Liver (tissue), 8 donors: ENCODE measurements at regions not wholly inside any gene's neighbourhood (a gene's known extent, or its start where the extent isn't known, plus 50 kb on each side); places are given as distances from the start of the nearest gene placed in this dataset.
A peak's percentile ranks its signal among the peaks of the same experiment; 100 is the strongest.

ENCODE experiments used
- DNase-seq: peaks from one replicate; pipeline ENCODE4 v3.0.0-alpha.2; 2017; ENCODE audit warnings: low spot score
- H3K27ac ChIP-seq, 2 donors: one replicate each; pipeline ENCODE4 v1.7.0; 2013; ENCODE audit warnings: inconsistent platforms in 2 of 2, low read length in 2 of 2, control low read depth in 1 of 2, low read depth in 1 of 2, mild to moderate bottlenecking in 1 of 2
- H3K27me3 ChIP-seq, 4 donors: one replicate each; pipeline versions ENCODE4 v1.6.1 to v1.7.0; 2013; ENCODE audit warnings: low read length in 3 of 4, inconsistent platforms in 1 of 4, mild to moderate bottlenecking in 1 of 4, moderate library complexity in 1 of 4; ENCODE audit not compliant: control insufficient read depth in 4 of 4, insufficient read depth in 4 of 4
- H3K36me3 ChIP-seq, 4 donors: one replicate each; pipeline versions ENCODE4 v1.6.1 to v1.7.0; 2013; ENCODE audit warnings: low read length in 3 of 4, mild to moderate bottlenecking in 3 of 4, low read depth in 1 of 4, moderate library complexity in 1 of 4; ENCODE audit not compliant: control insufficient read depth in 4 of 4, insufficient read depth in 3 of 4
- H3K4me1 ChIP-seq, 4 donors: one replicate each; pipeline versions ENCODE4 v1.6.1 to v1.7.0; 2013; ENCODE audit warnings: low read length in 3 of 4, mild to moderate bottlenecking in 3 of 4, moderate library complexity in 1 of 4; ENCODE audit not compliant: control insufficient read depth in 4 of 4, insufficient read depth in 4 of 4
- H3K4me3 ChIP-seq, 3 donors: one replicate each; pipeline versions ENCODE4 v1.6.1 to v1.7.0; 2013; ENCODE audit warnings: low read length in 3 of 3, control low read depth in 1 of 3, low read depth in 1 of 3, mild to moderate bottlenecking in 1 of 3
- H3K9ac ChIP-seq, 2 donors: one replicate each; pipeline ENCODE4 v1.7.0; 2013; ENCODE audit warnings: low read length in 2 of 2, mild to moderate bottlenecking in 2 of 2, moderate library complexity in 2 of 2, control low read depth in 1 of 2, low read depth in 1 of 2
- H3K9me3 ChIP-seq, 4 donors: one replicate each; pipeline versions ENCODE4 v1.6.1 to v1.7.0; 2013; ENCODE audit warnings: low read length in 3 of 4; ENCODE audit not compliant: control insufficient read depth in 4 of 4
- EGR1 ChIP-seq, 2 donors: IDR thresholded peaks; 2 replicates each; pipeline ENCODE4 v1.6.1; 2016 to 2018; ENCODE audit warnings: antibody characterized with exemption in 2 of 2, low read depth in 2 of 2
- FOXA2 ChIP-seq: IDR thresholded peaks from 2 replicates; pipeline ENCODE4 v1.6.1; 2016; ENCODE audit warnings: antibody characterized with exemption
- GABPA ChIP-seq, 2 donors: IDR thresholded peaks in 1 of 2; conservative IDR thresholded peaks in 1 of 2; 2 replicates each; pipeline ENCODE4 v1.6.1; 2016; ENCODE audit warnings: antibody characterized with exemption in 2 of 2, mild to moderate bottlenecking in 1 of 2, moderate library complexity in 1 of 2
- HNF4A ChIP-seq, 2 donors: conservative IDR thresholded peaks; 2 replicates each; pipeline ENCODE4 v1.6.1; 2016; ENCODE audit warnings: antibody characterized with exemption in 2 of 2, mild to moderate bottlenecking in 2 of 2
- JUND ChIP-seq, 2 donors: IDR thresholded peaks; 2 replicates each; pipeline ENCODE4 v1.6.1; 2016; ENCODE audit warnings: antibody characterized with exemption in 2 of 2
- NR2F2 ChIP-seq: IDR thresholded peaks from 2 replicates; pipeline ENCODE4 v1.6.1; 2016; ENCODE audit warnings: antibody characterized with exemption
- RAD21 ChIP-seq, 2 donors: IDR thresholded peaks; 2 replicates each; pipeline ENCODE4 v1.6.1; 2016; ENCODE audit warnings: antibody characterized with exemption in 2 of 2, mild to moderate bottlenecking in 2 of 2
- SP1 ChIP-seq: IDR thresholded peaks from 2 replicates; pipeline ENCODE4 v1.6.1; 2018; ENCODE audit warnings: antibody characterized with exemption, mild to moderate bottlenecking
- WGBS: extraction: QIAGEN DNeasy Blood & Tissue Kit; methylation state at CpG from one replicate; pipeline ENCODE4 v1.1.7; 2013; 5-methylcytosine and 5-hydroxymethylcytosine counted together
- TF ChIP-seq, protein P1 (sequence below): fragments of 150-350 bp; IDR thresholded peaks from 2 replicates; pipeline ENCODE4 v1.5.1; 2017; ENCODE audit warnings: improper control_type of control experiment, low read depth, low read length; ENCODE audit not compliant: missing input control
- TF ChIP-seq, protein P2 (sequence below): IDR thresholded peaks from 2 replicates; pipeline ENCODE4 v1.6.1; 2016; ENCODE audit warnings: antibody characterized with exemption
- donor health status: healthy.
- donor health status: healthy.
- donor health status: healthy.
- donor health status: healthy.
- donor health status: healthy.

DNA sequence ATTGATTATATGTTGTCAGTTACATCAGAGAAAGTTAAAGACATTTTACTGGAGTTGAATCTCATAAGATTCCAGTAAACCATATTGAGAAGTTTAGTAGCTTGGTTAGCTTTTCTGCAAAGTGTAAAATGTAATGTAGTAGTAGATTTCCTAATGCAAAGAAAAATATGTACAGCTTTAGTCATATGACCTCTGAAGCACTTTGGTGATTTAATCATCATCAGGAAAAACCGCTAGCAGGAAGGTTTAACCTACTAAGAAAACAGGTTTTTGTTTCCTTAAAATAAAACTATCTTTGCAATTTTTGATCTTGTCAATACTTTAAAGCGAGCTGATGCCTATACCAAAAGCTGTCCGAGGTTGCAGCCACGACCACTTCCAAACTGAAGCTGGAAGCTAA lies 364.6 kb upstream of the ZNF385D start:
- no peak for TF ChIP-seq HNF4A (conservative IDR thresholded peaks at IDR 0.05)
- 89% methylated on average over 4 of the region's 4 CpGs for WGBS

DNA sequence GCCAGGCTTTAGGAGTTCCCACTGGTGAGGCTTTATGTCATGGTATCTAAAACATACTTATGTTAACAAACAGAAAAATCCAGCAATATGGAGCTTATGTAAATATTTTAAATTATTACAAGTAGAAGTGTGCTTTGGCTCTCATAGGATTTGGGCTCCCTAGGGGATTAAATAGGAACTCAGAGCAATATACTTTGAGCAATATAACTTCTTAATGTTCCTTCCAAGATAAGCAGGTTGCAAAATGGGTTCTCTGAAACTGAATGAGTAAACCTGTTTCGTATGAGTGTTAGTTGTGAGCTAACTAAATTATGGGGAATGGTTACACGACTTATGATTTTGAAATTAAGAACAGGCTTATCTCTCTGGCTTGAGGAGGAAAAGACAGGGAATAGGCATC lies 366.1 kb upstream of the ZNF385D start:
- H3K9ac ChIP-seq = no peak overlapping the region
- H3K9me3 ChIP-seq = no peaks in the 10 kb centered on the region
- no peaks in the 10 kb centered on the region for H3K27me3 ChIP-seq
- no peak overlapping the region for H3K4me3 ChIP-seq
- no peak overlapping the region for H3K27ac ChIP-seq
- peaks cover 0 to 22% (median 15%) of the 10 kb centered on the region in 4 donors for H3K4me1 ChIP-seq
- DNase-seq = no peak
- TF ChIP-seq FOXA2 (no peak), EGR1 (IDR thresholded peaks at IDR 0.05; ENCODE audit: low read depth in 2 of 2) (no peak)
- WGBS = 79% methylated on average over 2 of the region's 2 CpGs
- H3K36me3 ChIP-seq = no peaks in the 10 kb centered on the region

More for the DNA sequence above, 364.6 kb upstream of the ZNF385D start:
- Histone ChIP-seq H3K36me3 (no peaks in the 10 kb centered on the region), H3K4me3 (no peak overlapping the region), H3K27ac (no peak overlapping the region), H3K27me3 (no peaks in the 10 kb centered on the region), H3K9me3 (no peaks in the 10 kb centered on the region), H3K9ac (no peak overlapping the region), H3K4me1 (peaks cover 0 to 9% (median 5%) of the 10 kb centered on the region in 4 donors)
- DNase-seq = no peak

DNA sequence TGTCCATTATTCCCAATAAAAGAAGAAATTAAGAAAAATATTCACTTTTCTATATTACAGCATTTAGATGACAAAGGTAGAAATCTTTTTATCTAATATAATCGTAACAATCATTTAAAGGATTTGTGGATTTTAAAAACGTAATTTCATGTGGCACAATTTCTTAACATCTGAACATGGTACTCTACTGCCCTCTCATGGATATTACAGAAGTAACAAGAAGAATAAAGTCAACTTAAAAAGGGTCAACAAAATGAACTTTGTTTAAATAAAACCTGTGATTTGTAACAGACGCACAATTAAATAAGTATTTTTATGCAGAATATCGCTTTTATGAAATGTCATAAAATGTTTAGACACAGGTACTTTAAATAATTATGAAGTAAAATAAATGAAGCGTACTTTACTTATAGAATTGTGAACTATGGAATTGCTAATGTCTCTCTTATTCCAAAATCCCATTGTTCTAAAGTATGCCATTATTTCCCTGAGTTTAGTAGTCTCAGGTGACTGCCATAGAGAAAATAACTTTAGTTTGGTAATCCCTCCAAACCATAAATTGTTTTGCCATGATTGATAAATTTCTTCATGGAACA lies 366.8 kb upstream of the ZNF385D start:
- H3K4me3 ChIP-seq = no peak overlapping the region
- H3K9me3 ChIP-seq = no peaks in the 10 kb centered on the region
- no peaks in the 10 kb centered on the region for H3K27me3 ChIP-seq
- WGBS = 25% methylated on average over 5 of the region's 5 CpGs
- H3K36me3 ChIP-seq = no peaks in the 10 kb centered on the region
- no peak for DNase-seq
- no peak overlapping the region for H3K27ac ChIP-seq
- TF ChIP-seq, protein P1, sequence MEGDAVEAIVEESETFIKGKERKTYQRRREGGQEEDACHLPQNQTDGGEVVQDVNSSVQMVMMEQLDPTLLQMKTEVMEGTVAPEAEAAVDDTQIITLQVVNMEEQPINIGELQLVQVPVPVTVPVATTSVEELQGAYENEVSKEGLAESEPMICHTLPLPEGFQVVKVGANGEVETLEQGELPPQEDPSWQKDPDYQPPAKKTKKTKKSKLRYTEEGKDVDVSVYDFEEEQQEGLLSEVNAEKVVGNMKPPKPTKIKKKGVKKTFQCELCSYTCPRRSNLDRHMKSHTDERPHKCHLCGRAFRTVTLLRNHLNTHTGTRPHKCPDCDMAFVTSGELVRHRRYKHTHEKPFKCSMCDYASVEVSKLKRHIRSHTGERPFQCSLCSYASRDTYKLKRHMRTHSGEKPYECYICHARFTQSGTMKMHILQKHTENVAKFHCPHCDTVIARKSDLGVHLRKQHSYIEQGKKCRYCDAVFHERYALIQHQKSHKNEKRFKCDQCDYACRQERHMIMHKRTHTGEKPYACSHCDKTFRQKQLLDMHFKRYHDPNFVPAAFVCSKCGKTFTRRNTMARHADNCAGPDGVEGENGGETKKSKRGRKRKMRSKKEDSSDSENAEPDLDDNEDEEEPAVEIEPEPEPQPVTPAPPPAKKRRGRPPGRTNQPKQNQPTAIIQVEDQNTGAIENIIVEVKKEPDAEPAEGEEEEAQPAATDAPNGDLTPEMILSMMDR = peak; percentile 67
- no peak for TF ChIP-seq GABPA (IDR thresholded peaks at IDR 0.05 in 1 of 2, conservative IDR thresholded peaks at IDR 0.05 in 1 of 2)
- no peak for TF ChIP-seq JUND (IDR thresholded peaks at IDR 0.05)
- TF ChIP-seq RAD21 (IDR thresholded peaks at IDR 0.05) = peak; percentile 92 to 94
- TF ChIP-seq SP1 = no peak
- no peak overlapping the region for H3K9ac ChIP-seq
- H3K4me1 ChIP-seq = peaks cover 0 to 22% (median 16%) of the 10 kb centered on the region in 4 donors

DNA sequence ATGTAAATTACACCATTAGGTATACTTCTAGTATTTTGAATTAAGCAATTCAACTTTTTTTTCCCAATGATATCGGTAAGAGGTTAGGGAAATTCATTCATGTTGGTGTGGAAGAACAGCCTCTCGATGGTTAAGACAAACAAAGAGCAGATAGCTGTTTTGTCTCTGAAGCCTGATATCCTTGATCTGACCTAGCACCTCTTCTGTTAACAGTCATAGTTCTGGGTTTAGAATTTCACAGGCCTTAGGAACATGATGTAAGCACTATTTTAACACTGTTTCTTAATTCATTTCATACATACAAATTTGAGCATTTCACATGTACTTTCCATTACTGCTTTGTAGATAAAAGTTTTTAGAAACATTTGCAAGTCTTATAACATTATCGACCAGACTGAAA lies 367.5 kb upstream of the ZNF385D start:
- H3K36me3 ChIP-seq = no peaks in the 10 kb centered on the region
- peaks cover 0 to 22% (median 16%) of the 10 kb centered on the region in 4 donors for H3K4me1 ChIP-seq
- no peaks in the 10 kb centered on the region for H3K9me3 ChIP-seq
- DNase-seq = no peak
- no peak overlapping the region for H3K4me3 ChIP-seq
- no peak overlapping the region for H3K9ac ChIP-seq
- WGBS = 74% methylated on average over 3 of the region's 3 CpGs
- no peaks in the 10 kb centered on the region for H3K27me3 ChIP-seq
- H3K27ac ChIP-seq = no peak overlapping the region
- TF ChIP-seq NR2F2 = no peak
- TF ChIP-seq, protein P2, sequence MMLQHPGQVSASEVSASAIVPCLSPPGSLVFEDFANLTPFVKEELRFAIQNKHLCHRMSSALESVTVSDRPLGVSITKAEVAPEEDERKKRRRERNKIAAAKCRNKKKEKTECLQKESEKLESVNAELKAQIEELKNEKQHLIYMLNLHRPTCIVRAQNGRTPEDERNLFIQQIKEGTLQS = no peak
